ENCODE measurements at regions not wholly inside any gene's neighbourhood (a gene's known extent, or its start where the extent isn't known, plus 50 kb on each side); places are given as distances from the start of the nearest gene placed in this dataset.
"Not testable (repeated sequence)": the region's sequence is repeated elsewhere in the genome, so short reads cannot be mapped to it uniquely, and the experiment has no call there.

DNA sequence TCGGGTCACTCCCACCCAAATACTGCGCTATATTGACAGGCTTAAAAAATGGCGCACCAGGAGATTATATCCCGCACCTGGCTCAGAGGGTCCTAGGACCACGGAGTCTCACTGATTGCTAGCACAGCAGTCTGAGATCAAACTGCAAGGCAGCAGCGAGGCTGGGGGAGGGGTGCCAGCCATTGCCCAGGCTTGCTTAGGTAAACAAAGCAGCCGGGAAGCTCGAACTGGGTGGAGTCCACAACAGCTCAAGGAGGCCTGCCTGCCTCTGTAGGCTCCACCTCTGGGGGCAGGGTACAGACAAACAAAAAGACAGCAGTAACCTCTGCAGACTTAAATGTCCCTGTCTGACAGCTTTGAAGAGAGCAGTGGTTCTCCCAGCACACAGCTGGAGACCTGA is 2277.3 kb upstream of the ACO1 start:
- DNase-seq = not testable (repeated sequence)

DNA sequence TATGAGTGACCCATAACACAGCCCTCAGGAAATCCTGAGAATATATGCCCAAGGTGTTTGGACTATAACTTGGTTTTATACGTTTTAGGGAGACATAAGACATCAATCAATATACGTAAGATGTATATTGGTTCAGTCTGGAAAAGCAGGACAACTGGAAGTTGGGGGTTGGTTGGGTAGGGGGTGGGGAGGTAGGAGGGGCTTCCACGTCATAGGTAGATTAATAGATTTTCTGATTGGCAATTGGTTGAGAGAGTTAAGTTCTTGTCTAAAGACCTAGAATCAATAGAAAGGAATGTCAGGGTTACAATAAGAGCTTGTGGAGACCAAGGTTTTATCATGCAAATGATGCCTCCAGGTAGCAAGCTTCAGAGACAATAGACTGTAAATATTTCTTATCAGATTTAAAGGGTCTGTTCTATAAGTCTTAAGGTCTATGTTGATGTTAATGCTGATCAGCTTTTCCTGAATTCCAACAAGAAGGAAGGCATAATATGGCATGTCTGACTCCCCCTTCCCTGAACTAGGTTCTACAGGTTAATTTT is 2267.7 kb upstream of the ACO1 start:
- DNase-seq = no peak

DNA sequence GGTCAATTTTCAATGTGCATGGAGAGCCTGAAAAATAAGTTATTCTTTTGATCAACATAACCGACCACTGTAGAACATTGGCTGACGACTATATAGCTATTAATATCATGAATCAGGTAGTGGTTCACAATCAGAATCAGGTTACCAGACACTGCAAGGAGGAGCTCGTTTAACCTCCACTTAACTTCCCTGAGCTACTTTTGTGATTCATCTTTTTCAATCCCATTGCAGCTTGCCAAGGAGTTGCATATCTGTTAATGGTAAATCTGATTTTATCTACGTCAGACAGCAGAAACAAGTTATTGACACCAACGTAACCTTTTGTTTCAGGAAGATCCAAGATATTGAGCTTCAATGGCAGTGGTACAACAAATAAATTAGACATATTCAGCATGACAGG is 2263.8 kb upstream of the ACO1 start:
- DNase-seq = no peak

DNA sequence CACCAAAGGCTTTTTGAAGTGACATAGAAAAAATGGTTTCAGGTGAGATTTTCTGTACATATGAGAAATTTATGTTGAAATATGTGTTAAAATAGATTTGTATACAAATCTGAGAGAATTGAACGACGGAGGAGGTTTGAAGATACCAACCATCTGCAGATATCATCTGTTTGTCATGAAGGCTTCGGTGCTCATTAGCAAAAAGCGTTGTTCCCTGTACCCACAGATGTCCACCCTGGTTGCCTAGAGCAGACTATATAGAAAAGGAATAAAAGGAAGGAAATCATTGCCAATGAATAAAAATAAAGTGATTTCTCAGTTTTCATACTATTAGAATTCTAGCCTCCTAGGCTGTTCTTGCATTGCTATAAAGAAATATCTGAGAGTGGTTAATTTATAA is 2262.8 kb upstream of the ACO1 start:
- no peak for DNase-seq

DNA sequence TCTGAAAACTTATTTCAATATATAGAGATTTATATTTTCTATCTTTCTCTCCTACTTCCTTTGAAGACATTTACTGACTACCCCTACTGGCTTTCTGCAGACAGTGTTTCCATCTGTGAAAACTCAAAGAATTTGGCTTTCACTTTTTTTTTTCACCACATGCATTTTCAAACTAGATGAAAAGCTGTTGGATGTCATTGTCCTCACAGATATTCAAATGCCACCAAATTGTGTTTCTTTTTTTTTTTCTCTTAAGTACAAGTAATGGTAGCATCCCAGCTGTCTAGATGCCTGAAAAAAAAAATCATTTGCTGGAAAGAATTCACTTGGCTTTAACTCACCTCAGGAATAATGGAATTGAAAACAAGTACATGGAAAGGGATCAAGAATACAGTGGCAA is 2258.6 kb upstream of the ACO1 start:
- no peak for DNase-seq

DNA sequence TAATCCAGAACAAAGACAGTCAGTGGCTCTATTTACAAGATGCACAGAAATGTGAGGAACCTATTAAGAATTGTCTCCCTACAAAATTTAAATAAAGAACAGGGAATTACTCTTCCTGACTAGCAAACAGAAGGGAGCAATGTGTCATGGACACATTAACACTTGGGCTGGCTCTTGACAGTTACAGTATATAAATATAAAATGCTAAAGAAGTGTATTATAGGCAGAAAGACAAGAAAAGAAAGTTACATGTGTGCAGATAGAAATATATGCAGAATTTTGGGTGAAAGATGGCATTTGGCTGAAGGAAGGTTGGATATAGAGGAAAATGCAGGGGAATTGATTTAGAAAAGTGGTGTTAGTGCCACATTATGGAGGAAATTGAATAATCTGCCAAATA is 2257.1 kb upstream of the ACO1 start:
- no peak for DNase-seq

DNA sequence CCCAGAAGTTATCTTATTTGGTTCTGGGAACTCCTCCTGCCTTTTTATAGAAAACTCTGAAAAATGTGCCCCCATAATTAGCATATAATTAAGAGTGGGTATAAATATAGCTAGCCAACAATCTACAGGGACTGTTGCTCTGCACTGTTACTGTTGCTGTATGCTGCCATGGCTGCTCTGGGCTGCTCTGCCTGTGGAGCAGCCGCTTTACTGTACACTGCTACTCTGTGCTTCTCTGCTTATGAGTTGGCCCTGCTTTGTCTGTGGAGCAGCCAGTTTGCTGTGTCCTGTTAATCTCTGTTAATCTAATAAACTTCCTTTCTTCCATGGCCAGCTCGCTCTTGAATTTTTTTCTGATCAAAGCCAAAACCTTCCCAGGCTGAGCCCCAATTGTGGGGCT is 2244.0 kb upstream of the ACO1 start:
- no peak for DNase-seq

DNA sequence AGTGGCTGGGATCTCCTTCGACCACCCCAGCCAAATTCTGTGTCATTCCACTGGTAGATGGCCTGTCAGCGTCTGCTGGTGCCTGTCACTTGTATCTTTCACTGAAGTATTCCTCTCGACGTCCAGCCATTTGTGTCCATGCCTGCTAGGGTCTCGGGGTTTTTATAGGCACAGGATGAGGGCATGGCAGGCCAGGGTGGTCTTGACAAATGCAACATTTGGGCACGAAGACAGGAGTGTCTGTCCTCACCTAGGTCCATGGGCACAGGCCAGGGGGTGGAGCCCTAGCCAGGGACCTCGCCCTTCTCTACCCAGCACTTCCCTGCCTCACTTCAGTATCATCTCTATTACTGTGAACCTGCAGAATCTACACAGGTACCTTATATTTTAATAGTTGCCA is 2223.9 kb upstream of the ACO1 start:
- DNase-seq = no peak

DNA sequence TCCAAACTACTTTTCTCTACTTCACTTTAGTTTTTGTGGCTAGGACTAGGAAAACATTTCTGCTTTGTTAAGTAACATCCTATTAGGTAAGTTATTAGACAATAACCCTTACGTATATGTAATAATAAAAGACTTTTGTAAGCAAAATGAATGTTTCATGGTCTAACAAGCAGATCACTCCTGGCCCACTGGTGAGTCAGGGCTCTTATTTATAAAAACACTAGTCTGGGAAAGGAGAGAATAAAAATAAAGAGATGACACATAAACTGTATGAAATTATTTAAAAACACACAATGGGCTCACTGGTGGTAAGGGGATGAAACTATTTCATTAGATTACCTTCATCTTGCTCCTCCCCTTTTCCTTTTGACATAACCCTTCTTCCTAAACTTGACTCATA is 2212.2 kb upstream of the ACO1 start:
- no peak for DNase-seq

DNA sequence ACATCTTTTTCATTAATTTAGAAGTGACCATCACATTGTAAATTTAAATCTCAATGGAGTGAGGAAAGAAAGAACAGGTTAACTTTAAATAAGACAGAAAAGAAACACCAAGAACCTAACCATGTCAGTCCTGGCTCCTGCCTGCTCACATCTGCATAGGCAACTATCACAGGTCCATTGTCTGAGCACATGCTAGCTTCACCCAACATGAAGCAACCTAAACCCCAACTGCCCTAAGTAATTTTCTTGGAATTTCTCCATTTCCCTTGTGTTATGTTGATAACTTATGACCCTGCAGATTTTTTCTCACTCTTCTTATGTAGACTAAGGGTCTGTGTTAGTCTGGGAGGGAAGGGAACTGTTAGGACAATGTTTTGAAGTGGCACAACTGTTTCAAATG is 2205.8 kb upstream of the ACO1 start:
- DNase-seq = no peak

DNA sequence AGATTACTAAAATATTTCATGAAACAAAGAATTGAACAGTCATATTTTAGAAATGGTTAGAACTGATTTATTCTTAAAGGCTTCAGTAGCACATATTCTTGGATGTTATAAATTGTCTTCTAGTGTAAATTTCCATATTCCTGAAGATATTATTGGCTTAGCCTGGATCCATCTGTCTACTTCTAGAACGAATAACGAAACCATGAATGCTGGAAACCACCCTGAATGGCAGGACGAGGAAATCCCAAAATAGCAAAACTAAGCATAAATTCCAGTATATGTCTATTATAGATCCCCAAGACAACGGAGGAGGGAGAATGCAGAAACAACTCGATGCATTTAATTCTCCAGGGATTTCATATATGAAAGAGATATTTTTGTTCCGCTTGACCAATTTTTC is 2191.0 kb upstream of the ACO1 start:
- DNase-seq = no peak

DNA sequence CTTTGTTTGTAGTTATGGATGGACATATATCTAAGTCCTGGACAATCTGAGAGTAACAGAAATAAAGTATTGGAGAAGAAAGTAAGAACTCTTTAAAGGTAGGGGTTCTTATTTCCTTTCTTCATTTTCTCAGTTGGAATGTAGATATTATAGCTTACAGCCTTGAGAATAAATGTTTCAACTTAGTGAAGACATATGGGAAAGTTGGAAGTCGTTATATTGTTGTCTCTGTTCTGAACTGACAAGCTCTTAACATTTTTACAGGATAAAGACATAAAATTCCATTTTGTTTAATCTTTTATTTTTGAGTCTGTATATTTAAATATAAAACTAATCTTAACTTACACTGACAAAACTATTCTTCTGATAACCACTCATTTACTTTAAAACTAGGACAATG is 2187.5 kb upstream of the ACO1 start:
- no peak for DNase-seq

DNA sequence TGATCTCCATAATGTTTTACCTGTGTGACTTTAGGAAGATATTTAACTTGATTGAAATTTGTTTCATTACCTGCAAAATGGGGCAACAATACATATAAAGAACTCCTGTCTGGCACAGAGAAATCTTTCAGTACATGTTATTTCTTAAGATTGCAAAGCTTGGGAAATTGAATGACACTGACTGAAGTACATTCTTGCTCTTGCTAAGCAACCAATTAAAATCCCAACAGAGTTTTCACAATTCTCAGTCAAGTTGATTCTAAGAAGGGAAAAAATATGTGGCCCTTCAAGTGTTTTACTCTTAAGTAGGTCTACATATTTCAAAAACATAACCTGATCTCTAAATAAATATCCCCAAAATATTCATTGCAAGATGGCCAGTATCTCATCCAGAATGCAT is 2187.0 kb upstream of the ACO1 start:
- DNase-seq = no peak

DNA sequence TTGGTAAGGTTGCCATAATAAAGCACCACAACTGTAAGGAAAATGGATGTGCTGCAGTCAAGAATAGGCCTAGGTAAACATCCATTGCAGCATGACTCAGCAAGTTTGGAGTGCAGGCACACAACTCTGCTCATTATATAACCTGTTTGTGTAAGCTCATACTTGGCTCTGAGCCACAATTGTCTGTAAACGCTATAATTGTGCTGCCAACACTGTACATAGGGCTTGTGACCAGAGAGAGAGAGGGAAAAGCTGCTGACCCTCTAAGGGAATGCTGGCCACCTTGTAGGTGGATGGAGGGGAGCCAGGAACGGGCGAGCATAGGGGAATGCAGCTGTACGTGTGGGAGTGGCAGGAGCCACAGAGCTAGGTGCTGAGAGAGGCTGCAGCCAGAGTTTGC is 2186.5 kb upstream of the ACO1 start:
- no peak for DNase-seq

DNA sequence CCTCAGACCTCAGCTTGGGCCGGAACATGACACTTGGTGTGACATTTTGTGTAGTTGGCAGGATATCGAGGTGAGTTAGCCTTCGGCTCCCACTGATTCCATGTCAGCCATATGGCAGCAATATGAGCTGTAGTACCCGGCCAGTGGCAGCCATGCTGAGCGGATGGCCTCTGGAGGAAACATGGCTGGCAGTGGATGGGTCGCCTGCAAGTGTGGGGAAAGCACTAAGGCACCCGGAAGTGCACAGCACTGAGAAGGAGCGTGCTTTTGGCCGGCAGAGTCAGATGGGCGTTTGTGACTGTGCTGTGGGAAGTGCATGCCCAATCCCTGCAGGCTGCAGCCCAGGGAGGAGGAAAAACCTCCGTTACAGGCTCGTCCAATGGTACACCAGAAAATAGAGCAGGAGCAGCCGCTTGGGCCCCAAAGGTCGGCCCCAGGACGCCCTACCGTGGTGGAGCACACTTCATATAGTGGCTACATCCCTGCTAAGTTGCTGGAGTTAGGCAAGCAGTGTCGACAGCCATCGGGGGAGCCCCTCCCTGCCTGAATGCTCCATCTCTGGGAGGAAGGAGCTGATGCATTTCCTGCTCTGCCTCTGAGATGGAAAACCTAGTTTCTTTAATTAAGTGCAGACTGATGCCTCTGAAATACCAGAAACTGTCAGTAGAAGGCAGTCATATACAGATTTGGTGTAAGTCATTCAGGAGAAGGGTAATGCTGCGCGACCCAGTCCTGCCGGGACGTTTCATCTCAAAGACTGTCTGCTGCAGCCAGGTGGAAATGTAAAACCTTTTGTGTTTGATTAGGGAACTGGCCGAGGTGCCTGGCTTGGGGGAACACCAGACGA is 2185.8 kb upstream of the ACO1 start:
- no peak for DNase-seq

DNA sequence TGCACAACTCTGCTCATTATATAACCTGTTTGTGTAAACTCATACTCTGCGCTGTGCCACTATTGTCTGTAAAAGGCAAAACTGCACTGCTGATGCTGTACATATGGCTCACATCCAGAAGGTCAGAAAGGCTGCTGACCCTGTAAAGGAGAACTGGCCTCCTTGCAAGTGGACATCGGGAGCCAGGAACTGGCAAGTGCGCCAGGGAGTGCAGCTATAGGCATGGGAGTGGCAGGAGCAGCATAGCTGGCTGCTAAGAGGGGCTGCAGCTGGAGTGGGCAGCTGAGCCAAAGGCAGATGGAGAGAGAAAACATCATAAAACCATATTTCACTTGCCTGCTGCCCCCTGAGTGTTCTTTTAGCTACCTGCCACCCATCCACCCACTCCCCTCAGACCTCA is 2183.4 kb upstream of the ACO1 start:
- no peak for DNase-seq

DNA sequence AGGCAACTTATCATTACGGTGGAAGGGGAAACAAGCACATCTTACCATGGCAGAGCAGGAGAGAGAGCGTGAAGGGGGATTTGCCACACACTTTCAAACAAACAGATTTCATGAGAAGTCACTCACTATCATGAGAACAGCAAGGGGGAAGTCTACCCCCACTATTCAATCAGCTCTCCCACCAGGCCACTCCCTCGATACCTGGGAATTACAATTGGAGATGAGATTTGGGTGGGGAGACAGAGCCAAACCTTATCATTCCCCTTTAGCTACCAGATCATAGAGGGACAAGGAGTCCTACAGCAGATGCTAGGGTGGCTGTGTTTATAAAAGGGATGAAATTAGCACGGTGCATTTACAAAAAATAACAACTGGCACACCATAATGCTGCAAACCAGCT is 2149.4 kb upstream of the ACO1 start:
- DNase-seq = no peak

DNA sequence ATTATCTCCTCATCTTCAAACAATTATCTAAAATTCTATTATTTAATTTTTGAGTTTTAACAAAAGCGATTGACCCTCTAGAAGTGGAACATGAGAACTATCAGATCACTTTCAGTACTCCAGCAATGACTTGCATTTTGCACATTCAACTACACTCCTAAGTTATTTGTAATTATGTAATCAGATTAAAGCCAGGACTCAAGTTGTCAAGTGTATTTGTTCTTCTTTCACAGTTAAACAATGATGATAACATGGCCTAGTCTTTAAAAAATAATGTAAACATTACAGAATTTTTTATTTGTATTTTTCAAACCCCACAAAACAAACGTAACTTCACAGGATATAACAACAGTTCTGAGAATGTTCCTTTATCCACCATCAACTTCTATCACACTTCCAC is 2148.9 kb upstream of the ACO1 start:
- no peak for DNase-seq

DNA sequence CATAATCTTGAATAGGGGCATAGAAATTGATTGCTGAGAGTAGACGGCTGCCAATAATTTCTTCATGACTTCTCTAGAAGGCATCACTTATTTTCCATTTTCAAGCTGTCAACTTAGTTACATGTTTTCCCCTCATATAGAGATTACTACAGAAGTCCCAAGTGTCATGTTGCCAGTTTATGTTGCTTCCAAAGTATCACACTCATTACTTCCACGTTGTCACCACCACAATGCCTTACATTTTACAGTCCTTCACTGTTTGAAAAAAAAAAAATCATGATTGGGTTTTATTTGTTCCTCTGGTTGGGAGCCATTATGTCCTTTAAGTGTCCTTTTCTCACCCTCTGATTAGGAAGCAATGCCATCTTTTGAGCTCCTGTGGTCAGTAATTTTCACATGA is 2144.6 kb upstream of the ACO1 start:
- DNase-seq = no peak

DNA sequence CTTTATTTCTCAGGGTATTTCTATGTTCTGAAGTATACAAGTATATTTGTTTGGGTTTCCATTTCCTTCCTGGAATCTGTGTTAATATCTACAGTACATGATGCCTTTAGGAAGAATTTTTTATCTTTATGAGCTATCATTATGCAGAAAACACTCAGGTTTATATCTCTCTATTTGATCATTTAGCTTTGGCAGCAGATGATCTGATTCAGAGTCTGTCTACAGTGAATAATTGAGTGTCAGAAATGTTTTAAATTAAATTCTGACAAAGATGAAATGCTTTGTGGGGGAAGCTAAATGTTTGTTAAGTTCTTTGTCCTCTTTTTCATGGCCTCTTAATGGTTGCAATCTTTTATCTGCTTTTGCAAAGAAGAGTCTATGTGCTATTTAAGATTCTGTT is 2141.0 kb upstream of the ACO1 start:
- DNase-seq = no peak

DNA sequence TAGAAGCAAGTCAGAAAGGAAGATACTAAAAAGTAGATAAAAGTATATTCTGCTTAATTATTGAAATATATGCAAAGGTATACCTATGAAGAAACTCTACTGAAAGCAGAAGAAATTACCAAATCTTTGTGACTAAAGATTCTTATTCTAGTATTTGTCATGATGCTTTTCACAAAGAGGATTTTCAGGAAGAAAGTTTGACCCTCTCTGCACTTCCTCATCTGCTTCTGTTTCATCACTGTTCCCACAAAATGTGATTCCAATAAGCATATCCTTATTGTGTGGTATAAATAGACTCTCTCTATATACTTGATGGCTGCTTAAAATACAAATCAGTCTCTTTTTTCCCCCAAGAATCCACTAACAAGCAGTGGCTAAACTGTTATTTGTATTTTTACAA is 2139.6 kb upstream of the ACO1 start:
- DNase-seq = no peak

DNA sequence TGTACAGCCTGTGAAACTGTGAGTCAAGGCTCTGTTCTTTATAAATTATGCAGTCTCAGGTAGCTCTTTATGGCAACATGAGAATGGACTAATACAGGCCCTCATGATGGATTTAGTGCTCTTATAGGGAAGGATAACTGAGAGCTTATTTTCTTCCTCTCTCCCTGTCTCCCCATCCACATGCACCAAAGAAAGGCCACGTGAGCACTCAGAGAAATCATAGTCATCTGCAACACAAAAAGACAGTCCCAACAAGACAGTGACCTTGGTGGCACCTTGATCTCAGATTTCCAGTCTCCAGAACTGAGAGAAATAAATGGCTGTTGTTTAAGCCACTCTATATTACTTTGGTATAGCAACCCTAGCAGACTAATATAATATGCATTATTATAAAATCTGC is 2133.6 kb upstream of the ACO1 start:
- no peak for DNase-seq

DNA sequence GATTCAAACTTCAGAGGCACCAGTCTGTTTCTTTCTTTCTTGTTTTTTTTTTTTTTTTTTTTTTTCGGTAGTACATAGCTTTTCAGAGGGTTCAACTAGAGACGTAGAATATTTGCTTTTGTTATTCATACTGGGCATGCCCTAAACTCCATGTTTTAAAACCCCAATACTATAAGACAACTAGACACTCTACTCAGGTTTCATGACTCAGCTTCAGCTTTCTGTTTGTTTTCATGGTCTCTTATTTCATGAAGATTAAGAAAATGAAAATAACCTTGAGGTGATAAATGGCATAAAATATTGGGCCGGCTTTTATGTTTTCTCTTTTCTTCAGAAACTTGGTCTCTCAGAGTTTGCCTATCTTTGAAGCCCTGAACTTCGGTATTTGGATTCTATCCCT is 2126.3 kb upstream of the ACO1 start:
- DNase-seq = no peak

DNA sequence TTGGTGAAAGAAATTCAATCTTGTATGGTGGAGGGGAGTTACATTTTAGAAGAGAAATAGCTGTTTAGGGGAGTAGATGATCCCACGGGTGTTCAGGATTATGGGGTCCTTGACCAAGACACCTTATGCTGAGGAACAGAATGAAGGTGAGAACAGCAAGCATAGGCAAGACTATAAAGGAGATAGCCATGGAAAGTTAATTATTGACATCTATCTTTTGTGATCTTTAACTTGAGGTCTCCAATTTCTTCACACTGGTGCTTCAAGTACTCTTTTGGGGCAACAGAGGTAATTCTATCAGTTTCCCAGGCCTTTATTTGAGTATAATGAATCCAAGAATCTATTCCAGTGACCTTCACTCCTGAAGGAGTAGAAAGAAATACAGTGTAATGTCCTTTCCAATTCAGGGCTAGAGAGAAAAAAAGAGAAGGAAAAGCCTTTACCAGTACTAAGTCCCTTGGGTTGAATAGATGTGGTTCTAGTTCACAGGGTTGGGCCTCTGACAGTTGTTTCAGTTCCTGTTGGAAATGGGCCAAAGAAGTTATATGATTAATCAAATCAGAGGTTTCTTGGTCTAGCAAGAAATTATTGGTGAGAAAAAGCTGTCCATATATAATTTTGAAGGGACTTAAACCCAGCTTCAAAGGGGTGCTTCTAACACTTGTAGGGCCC is 2104.1 kb upstream of the ACO1 start:
- DNase-seq = no peak

DNA sequence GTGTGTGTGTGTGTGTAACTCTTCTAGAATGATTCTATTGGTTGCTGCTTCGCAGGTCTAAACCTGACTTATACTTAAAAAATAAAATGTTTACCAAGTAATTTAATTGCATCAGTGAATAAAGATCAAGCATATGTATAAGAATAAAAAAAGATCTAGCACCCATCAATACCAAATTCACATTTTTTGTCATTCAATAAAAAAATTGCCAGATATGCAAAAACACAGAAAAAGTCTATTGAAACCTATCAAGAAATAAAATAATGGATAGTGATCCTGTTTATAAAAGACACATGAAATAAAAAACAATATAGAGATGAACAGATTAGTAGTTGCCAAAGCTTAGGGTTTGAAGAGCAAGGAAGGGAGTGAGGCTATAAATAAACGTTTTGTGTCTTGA is 2095.0 kb upstream of the ACO1 start:
- no peak for DNase-seq

Data from NCI-H2107 (cell line).